Body of pancreas (tissue), 4 donors: ENCODE measurements at regions not wholly inside any gene's neighbourhood (a gene's known extent, or its start where the extent isn't known, plus 50 kb on each side); places are given as distances from the start of the nearest gene placed in this dataset.

Experiments
- CTCF ChIP-seq, 7 experiments: fragments of 450-650 bp in 4 of 7; fragments of 200-600 bp in 3 of 7; sonication (generic) in 3 of 7; IDR thresholded peaks; one replicate each; pipeline ENCODE4 v1.5.1; 2016 to 2019; ENCODE audit warnings: antibody characterized with exemption in 7 of 7
- POLR2A ChIP-seq, 3 donors: fragments of 450-650 bp; IDR thresholded peaks; one replicate each; pipeline ENCODE4 v1.6.1; 2016; ENCODE audit warnings: antibody characterized with exemption in 3 of 3, mild to moderate bottlenecking in 2 of 3

DNA sequence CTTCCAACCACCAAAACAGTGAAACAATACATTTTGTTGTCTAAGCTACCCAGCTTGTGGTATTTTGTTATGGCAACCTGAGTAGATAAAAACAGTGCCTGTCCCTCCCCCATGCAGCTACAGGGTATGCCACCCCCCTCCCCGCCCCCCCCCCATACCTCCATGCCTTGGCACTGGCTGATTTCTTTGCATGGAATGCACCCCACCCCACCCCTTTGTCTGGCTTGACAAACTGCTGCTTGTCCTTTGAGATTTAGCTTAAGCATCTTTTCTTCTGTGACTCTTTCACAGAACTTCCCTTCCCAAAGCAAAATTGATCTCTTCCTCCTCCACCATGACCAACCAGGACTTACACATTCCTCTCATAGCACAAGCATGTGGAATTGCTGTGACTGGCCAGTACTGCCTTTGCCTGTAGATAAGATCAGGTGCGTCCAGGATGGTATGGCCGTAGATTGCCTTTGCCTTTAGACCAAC is 64.6 kb upstream of the ADGRF1 start:
- TF ChIP-seq CTCF (IDR thresholded peaks at IDR 0.05) = no peak
- TF ChIP-seq POLR2A (IDR thresholded peaks at IDR 0.05) = no peak
